GM10248 (cell line): ENCODE measurements at regions not wholly inside any gene's neighbourhood (a gene's known extent, or its start where the extent isn't known, plus 50 kb on each side); places are given as distances from the start of the nearest gene placed in this dataset.

Source experiments
- CTCF ChIA-PET: fragments of 300-600 bp; sonication (Branson Sonifier 250); formaldehyde crosslinking; extraction: SDS; loops from one replicate; lab custom pipeline; 2021; ENCODE audit warnings: antibody characterized with exemption; lab: Yijun Ruan, JAX
- POLR2A ChIA-PET: fragments of 350-650 bp; sonication (Branson Sonifier 250); formaldehyde crosslinking; extraction: SDS; loops from one replicate; lab custom pipeline; 2020; ENCODE audit warnings: antibody characterized with exemption; lab: Yijun Ruan, JAX
- DNase-seq: peaks from one replicate; pipeline ENCODE4 v3.0.0; 2012; ENCODE audit errors: extremely low spot score
- CTCF ChIP-seq: IDR thresholded peaks from 2 replicates; pipeline ENCODE4 v1.5.1; 2012; ENCODE audit warnings: mild to moderate bottlenecking, low read depth; ENCODE audit errors: extremely low read depth, missing control alignments, control extremely low read depth

GRCh38 chr7:115883629-115884028, 146.9 kb downstream of the TFEC start:
- TF ChIP-seq CTCF = no peak
- CTCF ChIA-PET = no interaction called here
- DNase-seq = no peak
- POLR2A ChIA-PET = no interaction called here

GRCh38 chr7:115881476-115881875, 149.1 kb downstream of the TFEC start:
- CTCF ChIA-PET = interaction anchor here (1.2 to 1.4 kb wide), 3 partner anchors 9 to 32 kb away, joined by 3 read pairs; no protein-coding TSS in a partner anchor
- TF ChIP-seq CTCF = no peak
- no peak for DNase-seq
- POLR2A ChIA-PET = no interaction called here

- POLR2A ChIA-PET = no interaction called here
- CTCF ChIA-PET = no interaction called here
- TF ChIP-seq CTCF = no peak
- DNase-seq = no peak
Observed at GRCh38 chr7:115879171-115879570, 151.4 kb downstream of the TFEC start.

- no peak for DNase-seq
- POLR2A ChIA-PET = no interaction called here
- TF ChIP-seq CTCF = no peak
- CTCF ChIA-PET = interaction anchor here (0.7 to 1.3 kb wide), 2 partner anchors 19 to 53 kb away, joined by 3 read pairs; no protein-coding TSS in a partner anchor
Observed at GRCh38 chr7:115869801-115870200, 160.8 kb downstream of the TFEC start.

- DNase-seq = no peak
- POLR2A ChIA-PET = no interaction called here
- CTCF ChIA-PET = interaction anchor here (0.7 to 1.3 kb wide), 2 partner anchors 18 to 52 kb away, joined by 3 read pairs; no protein-coding TSS in a partner anchor
- TF ChIP-seq CTCF = no peak
Observed at GRCh38 chr7:115869190-115869589, 161.4 kb downstream of the TFEC start.

- no peak for TF ChIP-seq CTCF
- POLR2A ChIA-PET = no interaction called here
- no peak for DNase-seq
- CTCF ChIA-PET = no interaction called here
Observed at GRCh38 chr7:115868369-115868768, 162.2 kb downstream of the TFEC start.
